ENCODE measurements at regions not wholly inside any gene's neighbourhood (a gene's known extent, or its start where the extent isn't known, plus 50 kb on each side); places are given as distances from the start of the nearest gene placed in this dataset.

DNA sequence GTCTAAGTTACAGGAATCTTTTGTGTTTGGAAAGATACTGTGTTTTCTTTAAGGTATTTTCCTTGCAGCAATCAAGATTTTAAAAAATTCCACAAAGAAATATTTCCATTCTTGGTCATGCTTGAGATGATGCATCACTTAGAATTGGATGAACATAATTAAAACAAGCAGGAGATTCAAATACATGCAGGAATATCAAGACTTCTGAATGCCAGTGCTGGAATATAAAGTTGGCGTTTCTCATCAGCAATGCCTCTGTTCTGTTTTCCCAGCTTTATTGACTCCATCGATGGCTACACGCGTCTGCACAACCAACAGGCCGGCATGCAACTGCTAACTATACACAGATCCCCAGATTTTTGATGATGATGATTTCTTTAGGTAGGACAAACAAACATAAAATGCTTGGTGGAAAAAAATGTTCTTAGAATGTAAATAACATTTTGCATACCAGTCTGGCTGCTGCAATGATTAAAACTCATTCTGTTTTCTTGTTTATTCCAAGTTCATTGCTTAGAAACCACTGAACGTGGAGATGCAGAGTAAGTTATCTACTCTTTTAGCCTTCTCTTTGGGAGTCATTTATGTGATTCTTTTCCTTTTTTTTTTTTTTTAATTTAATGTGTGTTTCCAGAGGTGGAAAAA is 91.3 kb upstream of the FAM171A1 start:
- DNase-seq (ENCODE audit: low read depth in 4 of 4, low spot score in 1 of 4), result no peak

DNA sequence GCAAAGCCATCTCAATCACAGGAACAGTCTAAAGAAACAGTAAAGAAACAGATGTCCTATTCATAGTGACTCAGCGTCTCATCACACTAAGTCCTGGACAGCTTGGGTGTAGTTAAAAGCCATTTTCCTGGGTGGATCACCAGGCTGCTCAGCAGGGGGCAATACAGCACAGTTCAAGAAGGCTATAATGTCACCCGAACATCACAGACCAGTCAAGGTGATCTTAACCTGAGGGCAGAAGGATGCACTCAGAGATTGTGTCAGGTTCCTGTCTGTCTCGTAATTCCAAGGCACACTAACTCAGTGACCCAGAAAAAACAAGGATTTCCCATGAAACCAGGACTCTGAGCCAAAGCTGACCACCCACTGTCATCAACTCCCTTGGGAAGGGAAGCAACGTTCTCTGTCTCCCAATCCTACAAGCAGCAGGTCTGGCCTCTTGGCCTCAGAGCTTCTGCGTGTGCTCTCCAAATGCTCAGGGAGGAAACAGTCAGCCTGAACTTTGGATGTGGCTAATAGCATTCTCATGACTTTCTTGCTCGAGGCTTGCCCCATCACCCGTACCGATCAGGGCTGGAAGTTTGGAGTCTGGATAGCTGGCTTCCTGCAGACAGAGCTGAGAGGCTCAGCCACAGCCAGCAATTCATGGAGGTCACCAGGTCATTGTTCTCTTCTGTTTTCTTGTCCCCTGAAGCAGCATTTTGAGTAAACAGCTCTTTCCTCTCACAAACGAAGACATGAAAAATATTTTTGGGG is 90.4 kb upstream of the FAM171A1 start:
- DNase-seq (ENCODE audit: low read depth in 4 of 4, low spot score in 1 of 4), result no peak

DNA sequence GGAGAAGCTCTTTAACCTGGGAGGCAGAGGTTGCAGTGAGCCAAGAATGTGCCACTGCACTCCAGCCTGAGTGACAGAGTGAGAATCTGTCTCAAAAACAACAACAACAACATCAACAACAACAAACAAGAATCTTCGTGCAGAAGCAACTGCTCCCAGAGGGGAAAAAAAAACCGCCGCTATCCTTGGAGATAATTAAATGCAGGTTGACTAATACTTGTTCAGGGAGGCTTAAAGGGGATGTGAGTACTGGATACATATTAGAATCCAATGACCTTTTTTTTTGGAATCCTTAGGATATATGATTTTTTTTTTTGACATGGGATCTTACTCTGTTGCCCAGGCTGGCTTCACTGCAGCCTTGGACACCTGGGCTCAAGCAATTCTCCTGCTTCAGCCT is 89.6 kb upstream of the FAM171A1 start:
- no peak for DNase-seq (ENCODE audit: low read depth in 4 of 4, low spot score in 1 of 4)

DNA sequence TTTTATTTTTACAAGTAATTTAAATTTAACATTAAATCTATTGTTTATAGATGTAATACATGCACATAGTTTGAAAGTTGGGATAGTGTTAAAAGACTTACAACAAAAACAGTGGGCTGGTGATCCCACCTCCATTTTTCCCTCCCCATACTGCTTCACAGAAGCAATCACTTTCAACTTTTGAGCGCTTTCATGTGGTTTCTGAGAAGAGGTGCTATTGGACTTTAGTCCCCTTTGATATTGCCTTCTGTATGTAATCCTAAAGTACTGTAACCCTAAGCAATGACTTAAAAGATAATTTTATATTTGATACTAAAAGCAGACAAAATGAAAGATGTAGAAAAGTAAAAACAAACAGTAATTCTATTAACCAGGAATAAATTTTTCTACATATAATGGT is 88.1 kb upstream of the FAM171A1 start:
- no peak for DNase-seq (ENCODE audit: low read depth in 4 of 4, low spot score in 1 of 4)

DNA sequence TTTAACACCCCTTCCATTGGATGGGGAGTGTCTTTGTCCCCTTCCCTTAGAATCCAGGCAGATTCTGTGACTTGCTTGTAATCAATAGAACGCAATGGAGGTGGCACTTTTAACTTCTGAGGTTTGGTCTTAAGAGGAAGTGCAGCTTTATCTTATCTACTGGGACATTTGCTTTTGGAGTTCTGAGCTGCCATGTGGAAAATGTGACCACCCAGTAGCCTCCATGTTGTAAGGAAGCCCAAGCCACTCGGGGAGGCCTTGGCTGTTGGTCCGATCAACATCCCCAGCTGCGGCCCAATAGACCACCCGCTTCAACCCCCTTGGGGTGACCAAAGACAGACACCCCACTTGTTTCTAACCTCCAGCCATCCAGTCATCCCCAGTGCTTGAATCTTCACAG is 86.3 kb upstream of the FAM171A1 start:
- DNase-seq (ENCODE audit: low read depth in 4 of 4, low spot score in 1 of 4), result no peak

DNA sequence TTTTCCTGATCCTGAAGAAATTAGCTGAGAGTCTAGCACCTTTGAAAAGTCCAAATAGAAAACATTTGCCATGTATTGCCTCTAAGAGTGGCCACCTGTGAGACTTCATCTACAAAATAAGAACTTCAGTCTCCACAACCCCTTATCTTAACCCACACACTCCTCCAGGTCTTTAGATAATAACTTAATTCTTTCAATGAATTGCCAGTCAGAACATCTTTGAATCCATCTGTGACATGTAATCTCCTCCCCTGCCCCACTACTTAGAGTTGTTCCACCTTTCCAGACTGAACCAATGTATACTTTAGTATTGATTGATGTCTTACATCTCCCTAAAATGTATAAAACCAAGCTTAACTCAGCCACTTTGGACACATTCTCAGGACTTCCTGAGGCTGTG is 84.4 kb upstream of the FAM171A1 start:
- DNase-seq (ENCODE audit: low read depth in 4 of 4, low spot score in 1 of 4), result no peak

DNA sequence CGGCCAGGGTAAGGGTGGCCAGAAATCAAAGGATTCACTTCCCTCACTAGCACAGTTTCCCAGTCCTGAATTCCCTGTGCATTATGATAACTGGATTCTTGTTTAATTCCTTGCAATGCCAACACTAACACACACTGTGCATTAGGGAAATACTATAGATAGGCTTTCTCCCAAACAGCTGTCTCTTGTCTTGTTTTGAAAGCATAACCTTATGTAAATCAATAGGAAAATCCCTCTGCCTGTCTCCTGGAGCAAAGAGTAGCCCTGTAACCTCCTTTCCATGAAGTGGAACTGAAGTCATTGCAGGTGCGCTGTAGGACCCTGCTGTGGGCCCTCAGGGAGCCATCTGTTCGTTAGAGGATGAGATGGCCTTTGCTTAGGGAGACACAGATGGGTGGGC is 82.8 kb upstream of the FAM171A1 start:
- no peak for DNase-seq (ENCODE audit: low read depth in 4 of 4, low spot score in 1 of 4)

DNA sequence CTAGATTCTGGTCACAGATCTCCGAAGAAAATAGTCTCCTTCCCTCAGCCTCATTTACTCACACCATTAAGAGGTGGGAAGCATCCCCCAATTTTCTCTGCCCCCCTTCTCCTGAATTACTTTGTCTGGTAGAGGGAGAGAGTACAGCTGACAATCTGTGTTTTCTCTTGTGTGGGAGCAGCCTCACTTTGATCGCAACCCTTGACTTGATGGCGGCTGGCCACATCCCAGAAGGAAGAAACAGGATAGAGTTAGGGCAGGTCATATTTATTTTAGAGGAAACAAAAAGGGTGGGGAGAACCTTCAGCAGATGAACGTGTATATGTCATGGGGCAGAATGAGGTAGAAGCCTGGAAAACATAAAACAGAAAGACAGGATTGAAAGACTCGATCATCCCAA is 82.4 kb upstream of the FAM171A1 start:
- no peak for DNase-seq (ENCODE audit: low read depth in 4 of 4, low spot score in 1 of 4)

DNA sequence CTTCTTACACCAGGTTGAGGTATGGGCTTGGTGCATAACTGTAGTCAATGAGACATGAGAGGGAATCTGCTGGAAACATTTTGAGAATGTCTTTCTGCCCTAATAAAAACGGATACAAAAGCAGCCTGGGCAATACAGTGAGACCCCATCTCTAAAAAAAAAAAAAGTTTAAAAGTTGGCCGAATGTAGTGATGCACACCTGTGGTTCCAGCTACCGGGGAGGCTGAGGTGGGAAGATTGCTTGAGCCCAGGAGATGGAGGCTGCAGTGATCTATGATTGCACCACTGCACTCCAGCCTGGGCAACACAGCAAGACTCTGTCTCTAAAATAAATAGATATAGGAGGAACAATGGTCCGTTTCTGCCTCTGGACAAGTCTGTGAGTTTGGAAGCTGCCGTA is 81.5 kb upstream of the FAM171A1 start:
- DNase-seq (ENCODE audit: low read depth in 4 of 4, low spot score in 1 of 4), result no peak

DNA sequence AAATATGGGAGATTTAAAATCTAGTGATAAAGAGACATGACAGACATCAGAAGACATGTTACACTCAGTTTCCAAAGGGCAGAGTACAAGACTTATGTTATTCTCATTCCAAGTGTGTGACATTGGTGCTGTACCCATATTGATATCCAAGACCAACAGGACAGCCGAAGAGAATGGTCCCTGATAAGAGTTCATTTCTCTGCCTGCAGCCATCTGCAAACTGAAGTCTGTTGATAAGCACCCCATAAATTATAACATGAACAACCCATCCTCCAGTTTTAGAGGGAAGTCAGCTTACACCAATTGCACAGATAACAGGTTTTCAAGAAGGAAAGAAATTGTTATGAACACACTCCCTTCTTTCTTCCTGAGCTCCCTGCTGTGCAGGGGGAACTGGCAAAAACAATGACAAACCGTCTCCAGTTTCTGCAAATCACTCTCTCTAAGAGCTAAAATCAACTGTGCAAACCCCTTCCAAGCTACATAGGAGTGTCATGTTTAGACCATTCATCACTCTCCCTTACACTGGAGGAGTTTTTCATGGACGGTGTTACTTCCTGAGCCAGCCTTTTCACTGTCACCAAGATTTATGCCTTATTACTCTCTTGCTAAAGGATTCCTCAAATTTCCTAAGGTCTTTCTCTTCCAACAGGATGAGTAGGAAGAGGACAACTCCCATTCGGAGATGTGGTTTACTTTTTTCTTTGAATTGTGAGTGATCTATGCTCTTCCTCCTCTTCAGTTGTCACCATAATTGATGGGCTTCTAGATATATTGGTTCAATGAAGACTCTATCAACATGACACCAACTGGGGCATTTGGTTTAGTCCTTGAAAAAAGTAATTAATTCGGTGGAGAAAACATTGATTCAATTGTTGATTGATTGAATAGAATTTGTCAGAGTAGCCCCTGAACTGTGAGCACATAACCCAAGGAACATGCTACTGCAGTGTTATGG is 80.3 kb upstream of the FAM171A1 start:
- no peak for DNase-seq (ENCODE audit: low read depth in 4 of 4, low spot score in 1 of 4)

DNA sequence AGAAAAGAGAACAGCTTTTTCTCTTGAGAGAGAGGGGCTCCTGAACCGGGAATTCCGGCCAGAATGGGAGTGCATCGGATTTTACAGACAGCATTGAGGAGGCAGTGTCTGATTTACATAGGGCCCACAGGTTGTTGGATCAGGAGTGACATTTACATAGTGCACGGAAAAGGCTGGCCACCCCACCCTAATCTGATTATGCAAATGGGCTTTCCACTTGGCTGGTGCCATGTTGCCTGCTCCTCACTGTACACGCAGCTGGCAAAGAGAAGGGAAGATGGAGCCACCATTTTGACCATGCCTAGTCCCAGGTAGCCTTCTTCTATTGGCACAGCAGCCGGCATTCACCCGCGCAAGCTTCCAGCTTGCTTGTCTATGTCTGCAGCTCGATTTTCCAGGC is 77.5 kb upstream of the FAM171A1 start:
- DNase-seq (ENCODE audit: low read depth in 4 of 4, low spot score in 1 of 4), result no peak

DNA sequence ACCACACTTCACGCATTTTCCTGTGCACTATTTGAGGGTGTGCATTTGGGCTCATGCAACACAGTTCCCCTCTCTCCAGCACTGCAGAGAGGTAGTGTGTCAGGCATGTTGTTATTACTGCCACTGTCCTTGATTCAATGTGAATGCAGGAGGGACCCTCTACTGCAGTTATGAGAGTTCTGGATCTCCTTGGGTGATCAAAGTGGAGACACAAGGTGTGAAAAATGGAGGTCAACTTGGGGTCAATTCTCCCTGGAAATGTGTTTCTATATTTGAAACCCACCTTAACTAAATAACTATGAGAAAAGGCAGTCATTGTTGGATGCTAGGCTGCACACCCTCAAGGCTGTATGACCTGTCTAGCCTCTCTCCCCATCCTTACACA is 73.9 kb upstream of the FAM171A1 start:
- no peak for DNase-seq (ENCODE audit: low read depth in 4 of 4, low spot score in 1 of 4)

DNA sequence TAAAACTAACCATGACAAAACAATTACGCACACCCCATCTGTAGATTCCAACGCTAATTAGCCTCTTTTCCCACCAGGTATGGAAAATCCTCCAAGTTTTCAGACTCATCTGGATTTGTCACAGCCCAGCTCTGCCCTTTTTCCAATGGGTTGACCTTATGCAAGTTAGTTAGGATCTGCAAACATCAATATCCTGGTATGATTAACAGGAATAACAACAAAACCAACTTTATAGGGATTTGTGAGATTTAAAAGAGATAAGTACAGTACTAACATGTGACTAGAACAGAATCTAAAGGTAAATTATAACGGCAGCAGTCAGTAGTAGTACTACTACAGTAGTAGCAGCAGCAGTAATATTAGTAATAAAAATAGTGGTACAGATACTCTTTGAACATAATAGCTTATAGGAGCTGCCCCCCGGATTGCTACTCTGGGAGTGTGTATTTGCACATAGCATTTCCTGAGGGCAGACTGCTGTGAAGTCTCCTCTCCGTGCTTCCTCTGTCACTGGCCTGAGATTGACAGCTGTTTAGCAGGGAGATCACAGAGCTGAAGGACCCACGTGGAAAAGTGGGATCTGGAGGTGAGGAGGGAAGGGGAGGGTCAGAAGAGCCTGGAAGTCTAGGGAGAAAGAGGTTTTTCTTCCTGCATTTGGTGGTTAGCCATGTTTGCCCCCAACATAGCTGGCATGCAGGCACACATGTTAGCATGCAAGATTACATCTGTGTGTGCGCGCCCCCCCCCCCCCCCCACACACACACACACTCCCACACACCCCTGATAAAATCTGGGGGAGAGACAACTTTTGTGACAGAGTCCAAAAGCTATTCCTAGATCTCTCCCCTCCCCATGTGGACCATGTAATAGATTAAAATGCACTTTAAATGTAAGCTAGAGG is 73.3 kb upstream of the FAM171A1 start:
- no peak for DNase-seq (ENCODE audit: low read depth in 4 of 4, low spot score in 1 of 4)

DNA sequence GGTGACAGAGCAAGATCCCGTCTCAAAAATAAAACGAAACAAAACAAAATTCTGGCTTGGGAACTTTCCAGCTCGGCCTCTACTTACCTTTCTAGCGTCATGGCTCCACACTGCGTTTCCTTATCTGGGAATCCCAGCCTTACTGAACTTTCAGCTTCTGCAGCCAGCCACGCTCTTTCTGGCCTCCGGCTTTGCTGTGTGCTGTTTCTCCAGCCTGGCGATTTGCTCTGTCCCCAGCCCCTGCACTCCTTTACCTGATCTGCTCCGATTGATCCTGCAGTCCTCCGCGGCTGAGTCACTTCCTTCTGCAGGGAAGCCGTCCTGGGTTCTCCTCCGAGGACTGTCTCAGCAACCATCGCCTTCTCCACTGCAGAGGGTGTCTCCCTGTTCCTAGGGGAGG is 71.0 kb upstream of the FAM171A1 start:
- DNase-seq (ENCODE audit: low read depth in 4 of 4, low spot score in 1 of 4), result no peak

DNA sequence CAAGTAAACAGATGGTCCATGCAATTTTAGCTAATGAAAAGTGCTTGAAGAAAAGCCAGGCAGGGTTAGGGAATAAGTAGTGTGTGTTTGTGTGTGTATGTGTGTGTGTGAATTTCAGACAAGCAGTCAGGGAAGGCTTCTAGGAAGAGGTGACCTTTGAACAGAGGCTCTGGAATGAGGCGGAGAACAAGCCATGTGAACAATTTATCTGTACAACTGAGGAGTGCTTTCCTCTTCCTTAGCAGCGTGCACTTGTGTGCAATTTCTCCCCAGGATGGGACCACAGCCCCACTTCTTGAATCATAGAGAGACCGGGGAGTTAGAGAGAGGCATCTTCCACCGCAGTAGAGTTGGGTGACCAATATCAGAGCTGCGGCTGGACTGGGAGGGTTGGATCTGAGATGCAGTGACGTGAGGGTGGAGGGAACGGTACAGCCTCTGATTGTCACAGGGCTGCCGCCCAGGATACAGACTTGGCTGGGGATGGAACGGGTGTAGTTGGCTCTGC is 69.2 kb upstream of the FAM171A1 start:
- no peak for DNase-seq (ENCODE audit: low read depth in 4 of 4, low spot score in 1 of 4)

DNA sequence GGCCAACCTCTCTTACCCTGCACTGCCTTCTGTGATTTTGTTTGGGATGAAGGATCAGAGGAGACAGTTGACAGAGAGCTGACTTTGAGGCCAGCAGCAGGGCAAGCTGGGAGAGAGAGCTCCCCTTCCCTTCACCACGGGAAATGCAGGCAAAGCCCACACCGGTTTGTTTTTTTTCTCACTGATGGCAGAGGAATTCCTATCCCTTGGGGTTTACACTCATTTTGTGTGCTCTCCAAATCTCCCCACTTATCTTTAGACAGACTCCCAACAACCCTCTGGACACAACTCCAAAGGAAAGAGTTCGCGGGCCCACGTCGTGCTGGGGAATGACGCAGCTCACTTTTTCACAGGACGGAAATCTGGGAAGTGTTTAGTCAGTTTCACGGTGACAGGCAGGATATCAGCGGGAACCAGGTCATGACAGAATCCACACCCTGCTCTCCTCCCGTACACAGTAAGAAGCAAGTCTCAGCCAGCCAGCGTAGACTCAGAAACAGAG is 68.3 kb upstream of the FAM171A1 start:
- DNase-seq (ENCODE audit: low read depth in 4 of 4, low spot score in 1 of 4), result no peak

DNA sequence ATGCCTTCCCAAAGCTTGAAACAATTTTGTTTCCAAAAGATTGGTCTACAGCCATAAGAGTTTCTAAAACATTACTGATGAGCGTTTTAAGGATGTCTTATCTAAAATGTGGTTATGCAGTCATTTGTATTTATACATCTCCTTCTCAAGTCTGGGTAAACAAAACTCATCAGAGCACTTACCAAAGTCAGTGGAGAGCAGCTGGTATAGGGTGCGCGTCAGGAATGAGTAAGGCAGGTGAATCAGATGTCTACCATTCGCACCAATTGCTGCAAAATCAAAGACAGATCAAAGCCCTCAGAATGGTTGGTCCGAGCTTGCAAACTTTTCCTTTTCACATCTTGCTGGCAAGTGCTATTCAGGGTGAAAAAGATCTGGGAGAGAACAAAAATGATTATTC is 65.6 kb upstream of the FAM171A1 start:
- no peak for DNase-seq (ENCODE audit: low read depth in 4 of 4, low spot score in 1 of 4)

DNA sequence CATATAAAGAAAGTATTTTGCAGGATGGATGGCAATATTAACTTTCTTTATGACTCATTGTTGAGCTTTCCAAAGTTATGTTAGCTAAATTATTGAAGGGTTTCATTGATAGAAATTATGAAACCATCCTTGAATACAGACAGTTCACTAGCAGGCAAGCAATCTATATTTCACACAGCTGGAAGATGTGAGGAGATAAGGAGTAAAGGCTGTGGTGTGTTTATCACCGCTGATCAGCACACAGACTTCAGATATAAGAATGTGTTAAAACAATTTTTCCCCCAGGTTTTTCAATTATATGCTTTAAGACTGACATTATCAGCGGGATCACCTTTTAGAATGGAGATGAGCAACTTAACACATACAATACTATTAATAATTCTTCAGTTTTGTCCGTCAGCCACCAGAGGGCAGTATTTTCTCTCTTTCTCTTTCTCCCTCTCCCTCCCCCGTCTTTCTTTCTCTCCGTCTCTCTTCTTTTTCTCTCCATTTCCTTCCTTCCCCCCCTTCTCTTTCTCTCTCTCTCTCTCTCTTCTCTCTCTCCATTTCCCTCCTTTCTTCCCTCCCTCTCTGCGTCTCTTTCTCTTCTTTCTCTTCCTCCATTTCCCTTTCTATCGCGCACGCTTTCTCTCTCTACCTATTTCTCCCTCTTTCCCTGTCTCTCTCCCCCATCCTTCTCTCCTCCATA is 62.9 kb upstream of the FAM171A1 start:
- peak in 2 of 4 experiments; percentile 6 to 33 for DNase-seq (ENCODE audit: low read depth in 4 of 4, low spot score in 1 of 4)

DNA sequence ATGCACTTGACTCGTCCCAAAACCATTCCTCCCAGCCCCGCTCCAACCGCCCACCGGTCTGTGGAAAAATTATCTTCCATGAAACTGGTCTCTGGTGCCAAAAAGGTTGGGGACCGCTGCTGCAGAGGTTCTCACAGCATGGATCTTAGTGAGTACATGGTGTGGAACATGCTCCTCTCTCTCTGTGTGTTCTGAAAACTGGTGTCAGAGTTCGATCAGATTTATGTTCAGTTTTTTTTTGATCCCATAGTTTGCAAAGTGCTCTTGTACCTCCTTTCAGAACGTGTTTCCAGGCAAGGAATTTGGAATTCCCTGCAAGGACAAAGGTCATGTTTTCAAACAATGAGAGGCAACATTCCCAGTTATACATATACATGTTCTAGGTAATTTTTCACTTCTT is 61.2 kb upstream of the FAM171A1 start:
- DNase-seq (ENCODE audit: low read depth in 4 of 4, low spot score in 1 of 4), result no peak
